ENCODE measurements at regions not wholly inside any gene's neighbourhood (a gene's known extent, or its start where the extent isn't known, plus 50 kb on each side); places are given as distances from the start of the nearest gene placed in this dataset.

DNA sequence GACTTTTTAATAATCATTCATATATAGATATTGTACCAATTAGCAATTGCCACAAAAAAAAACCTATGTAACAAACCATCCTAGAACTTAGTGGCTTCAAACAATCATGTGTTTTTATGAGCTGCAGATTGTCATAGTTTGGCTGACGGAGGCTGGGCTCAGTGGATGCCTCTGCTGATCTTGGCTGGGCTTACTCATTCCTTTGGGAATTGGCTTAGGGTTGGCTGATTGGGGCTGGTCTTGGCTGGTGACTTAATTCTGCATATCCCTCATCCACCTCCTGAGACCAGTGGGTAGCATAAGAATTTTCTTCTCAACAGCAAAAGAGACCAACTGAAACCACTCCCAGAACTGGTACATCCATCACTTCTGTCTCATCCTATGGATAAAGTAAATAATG lies 57.9 kb upstream of the PHF21B start:
- TF ChIP-seq, protein P1, sequence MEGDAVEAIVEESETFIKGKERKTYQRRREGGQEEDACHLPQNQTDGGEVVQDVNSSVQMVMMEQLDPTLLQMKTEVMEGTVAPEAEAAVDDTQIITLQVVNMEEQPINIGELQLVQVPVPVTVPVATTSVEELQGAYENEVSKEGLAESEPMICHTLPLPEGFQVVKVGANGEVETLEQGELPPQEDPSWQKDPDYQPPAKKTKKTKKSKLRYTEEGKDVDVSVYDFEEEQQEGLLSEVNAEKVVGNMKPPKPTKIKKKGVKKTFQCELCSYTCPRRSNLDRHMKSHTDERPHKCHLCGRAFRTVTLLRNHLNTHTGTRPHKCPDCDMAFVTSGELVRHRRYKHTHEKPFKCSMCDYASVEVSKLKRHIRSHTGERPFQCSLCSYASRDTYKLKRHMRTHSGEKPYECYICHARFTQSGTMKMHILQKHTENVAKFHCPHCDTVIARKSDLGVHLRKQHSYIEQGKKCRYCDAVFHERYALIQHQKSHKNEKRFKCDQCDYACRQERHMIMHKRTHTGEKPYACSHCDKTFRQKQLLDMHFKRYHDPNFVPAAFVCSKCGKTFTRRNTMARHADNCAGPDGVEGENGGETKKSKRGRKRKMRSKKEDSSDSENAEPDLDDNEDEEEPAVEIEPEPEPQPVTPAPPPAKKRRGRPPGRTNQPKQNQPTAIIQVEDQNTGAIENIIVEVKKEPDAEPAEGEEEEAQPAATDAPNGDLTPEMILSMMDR (IDR thresholded peaks at IDR 0.05) = no peak
- no peak for TF ChIP-seq POLR2A (IDR thresholded peaks at IDR 0.05)
